VCaP (cell line): ENCODE measurements at regions not wholly inside any gene's neighbourhood (a gene's known extent, or its start where the extent isn't known, plus 50 kb on each side); places are given as distances from the start of the nearest gene placed in this dataset.
"Not testable (repeated sequence)": the region's sequence is repeated elsewhere in the genome, so short reads cannot be mapped to it uniquely, and the experiment has no call there.

ENCODE experiments used
- H3K27ac ChIP-seq: fragments of 450-650 bp; 2 replicates; pipeline ENCODE4 v1.5.1; 2017
- TF ChIP-seq, protein P1 (sequence below): fragments of 450-650 bp; conservative IDR thresholded peaks from 2 replicates; pipeline ENCODE4 v1.5.1; 2017; ENCODE audit warnings: mild to moderate bottlenecking, moderate library complexity

DNA sequence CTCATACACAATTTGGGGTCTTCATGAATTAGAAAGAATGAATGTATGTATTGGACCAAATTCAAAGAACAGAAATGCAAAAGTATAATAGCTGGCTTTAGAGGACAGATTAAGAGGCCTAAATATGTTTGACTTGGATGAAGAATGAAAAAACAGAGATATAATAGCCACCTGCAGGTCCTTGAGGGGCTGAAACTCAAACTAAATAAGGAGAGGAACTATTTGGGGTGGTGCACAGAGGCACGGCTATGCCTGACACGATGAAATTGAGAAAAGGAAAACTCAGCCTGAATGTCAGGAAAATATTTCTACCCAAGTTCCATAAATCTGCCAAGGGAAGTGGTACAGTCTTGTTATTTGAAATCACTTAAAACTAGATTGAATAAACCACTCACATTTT is 222.9 kb upstream of the DDHD1 start:
- TF ChIP-seq, protein P1, sequence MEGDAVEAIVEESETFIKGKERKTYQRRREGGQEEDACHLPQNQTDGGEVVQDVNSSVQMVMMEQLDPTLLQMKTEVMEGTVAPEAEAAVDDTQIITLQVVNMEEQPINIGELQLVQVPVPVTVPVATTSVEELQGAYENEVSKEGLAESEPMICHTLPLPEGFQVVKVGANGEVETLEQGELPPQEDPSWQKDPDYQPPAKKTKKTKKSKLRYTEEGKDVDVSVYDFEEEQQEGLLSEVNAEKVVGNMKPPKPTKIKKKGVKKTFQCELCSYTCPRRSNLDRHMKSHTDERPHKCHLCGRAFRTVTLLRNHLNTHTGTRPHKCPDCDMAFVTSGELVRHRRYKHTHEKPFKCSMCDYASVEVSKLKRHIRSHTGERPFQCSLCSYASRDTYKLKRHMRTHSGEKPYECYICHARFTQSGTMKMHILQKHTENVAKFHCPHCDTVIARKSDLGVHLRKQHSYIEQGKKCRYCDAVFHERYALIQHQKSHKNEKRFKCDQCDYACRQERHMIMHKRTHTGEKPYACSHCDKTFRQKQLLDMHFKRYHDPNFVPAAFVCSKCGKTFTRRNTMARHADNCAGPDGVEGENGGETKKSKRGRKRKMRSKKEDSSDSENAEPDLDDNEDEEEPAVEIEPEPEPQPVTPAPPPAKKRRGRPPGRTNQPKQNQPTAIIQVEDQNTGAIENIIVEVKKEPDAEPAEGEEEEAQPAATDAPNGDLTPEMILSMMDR: no peak
- H3K27ac ChIP-seq: no peak overlapping the region

DNA sequence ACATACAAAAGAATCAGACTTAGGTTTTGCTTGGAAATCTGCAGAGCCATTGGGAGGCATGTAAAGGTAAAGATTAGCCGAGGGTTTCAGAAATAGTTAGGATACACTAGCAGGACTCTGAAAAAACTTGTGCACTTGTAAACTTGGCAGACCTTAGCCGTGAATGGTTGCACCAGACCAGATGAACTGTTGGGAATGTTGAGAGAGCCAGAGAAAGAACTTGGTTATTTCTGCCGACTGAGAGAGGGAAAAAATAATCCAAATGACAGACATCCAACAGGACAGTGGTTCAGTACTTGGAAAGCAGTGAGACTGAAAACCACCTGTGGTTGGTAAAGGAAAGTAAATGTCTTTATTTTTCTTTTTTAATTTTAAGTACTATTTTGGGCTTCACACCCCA is 222.5 kb upstream of the DDHD1 start:
- H3K27ac ChIP-seq: no peak overlapping the region
- TF ChIP-seq, protein P1: no peak

DNA sequence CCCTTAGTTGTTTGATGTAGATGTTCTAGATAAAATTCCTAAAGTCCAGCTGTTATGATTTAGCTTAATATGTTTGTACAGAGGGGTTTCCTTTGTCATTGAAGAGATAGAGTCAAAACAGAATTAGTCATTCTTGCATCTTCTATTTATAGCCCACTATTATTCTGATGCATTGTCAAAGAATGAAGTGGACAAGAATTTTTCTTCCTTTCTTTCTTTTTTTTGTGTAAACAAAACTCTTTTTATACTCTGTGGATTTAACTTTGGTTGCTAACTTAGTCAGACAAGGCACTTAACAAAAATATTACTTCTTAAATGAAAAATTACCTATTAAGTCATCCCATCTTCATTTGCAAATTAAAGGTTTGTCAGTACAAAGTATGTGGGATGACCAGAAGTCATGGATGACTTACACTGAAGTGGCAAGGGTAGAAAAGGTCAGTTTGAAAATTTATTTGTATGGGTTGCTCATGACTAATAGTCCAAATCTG is 215.6 kb upstream of the DDHD1 start:
- TF ChIP-seq, protein P1: no peak

DNA sequence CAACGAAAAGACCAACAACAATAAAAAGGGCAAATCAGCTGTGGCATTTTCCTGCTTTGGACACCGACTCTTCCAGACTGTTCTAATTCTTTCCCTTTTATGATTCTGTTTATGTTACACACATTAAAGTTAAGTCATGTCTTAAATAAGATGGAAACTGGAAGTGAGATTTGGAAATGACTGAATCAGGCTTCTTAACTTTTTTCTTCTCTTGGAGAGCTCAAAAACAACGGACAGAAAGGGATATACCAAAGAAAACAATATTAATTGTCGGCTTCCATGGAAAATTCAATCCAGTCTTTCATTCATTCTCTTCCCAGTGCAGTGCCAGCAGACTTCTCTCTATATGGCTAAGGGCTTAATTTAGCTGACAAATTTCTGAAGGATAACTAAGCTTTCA is 214.9 kb upstream of the DDHD1 start:
- TF ChIP-seq, protein P1: no peak
- H3K27ac ChIP-seq: no peak overlapping the region

More for the DNA sequence above, 215.6 kb upstream of the DDHD1 start:
- no peak overlapping the region for H3K27ac ChIP-seq

DNA sequence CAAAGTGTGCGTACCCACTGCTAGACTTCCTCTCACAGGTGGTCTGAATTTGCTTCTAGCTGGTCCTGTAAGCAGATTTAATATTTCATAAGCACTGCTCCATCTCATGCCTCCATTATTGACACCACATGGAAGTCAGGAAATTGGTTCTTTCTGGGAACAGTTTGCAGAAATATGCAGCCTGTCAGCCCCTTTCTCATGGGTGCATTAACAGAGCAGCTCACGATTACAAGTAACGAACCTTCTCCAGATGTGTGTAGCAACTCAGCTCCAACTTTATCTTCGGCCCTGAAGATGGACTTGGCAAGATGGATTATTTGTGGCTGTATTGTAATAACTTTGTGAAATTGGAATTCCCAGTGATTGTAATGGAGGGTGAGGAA is 214.5 kb upstream of the DDHD1 start:
- no peak overlapping the region for H3K27ac ChIP-seq
- TF ChIP-seq, protein P1: no peak

DNA sequence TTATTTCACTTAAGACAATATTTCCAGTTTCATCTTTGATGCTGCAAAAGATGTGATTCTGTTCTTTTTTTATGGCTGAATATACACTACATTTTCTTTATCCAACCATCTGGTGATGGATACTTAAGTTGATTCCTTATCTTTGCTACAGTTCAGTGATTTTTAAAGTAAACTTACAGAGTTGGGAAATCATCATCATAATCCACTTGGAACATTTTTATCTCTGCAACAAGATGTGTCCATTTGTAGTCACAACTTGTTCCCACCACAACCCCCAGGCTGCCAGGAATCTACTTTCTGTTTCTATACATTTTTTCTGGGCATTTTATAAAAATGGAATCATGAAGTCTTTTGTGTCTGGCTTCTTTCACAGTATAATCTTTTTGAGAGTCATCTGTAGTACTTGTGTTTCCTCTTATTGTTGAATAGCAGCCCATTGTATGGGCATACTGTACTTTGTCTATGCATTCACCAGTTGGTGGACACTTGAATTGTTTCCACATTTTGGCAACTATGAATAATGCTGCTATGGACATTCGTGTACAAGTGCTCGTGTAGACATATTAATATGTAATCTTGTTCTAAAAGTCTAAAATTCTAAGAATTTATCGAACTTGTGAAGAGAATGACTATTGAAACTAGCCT is 212.5 kb upstream of the DDHD1 start:
- H3K27ac ChIP-seq: no peak overlapping the region
- TF ChIP-seq, protein P1: no peak

DNA sequence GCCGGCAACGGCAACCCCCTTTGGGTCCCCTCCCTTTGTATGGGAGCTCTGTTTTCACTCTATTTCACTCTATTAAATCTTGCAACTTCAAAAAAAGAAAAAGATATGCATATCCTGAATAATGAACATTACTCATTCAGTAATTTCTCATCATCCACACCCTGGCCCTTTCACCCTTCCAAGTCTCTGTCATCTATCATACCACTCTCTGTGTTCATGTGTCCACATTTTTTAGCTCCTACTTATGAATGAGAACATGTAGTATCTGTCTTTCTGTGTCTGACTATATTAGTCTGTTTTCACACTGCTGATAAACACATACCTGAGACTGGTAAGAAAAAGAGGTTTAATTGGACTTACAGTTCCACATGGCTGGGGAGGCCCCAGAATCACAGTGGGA is 209.8 kb upstream of the DDHD1 start:
- H3K27ac ChIP-seq: not testable (repeated sequence)

DNA sequence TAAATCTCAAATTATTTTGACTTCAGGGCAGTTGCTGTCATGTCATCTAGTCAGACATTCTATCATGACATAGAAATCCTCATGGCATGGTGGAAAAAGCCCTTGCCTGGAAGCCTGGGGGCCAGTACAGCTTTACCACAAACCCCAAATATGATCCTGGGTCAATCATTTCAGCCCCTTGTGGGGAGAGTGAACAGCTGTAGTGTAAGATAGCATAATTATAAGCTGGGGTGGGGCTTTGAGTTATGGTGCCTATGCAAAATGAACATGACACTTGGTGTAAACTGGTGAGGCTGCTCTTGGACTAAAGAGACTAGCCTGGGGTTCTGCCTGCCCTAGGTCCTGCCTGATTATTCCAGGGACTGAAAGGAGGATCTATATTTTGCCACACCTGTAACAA is 207.7 kb upstream of the DDHD1 start:
- H3K27ac ChIP-seq: no peak overlapping the region
- TF ChIP-seq, protein P1: no peak
